NB4 (cell line): ENCODE measurements at regions not wholly inside any gene's neighbourhood (a gene's known extent, or its start where the extent isn't known, plus 50 kb on each side); places are given as distances from the start of the nearest gene placed in this dataset.

ENCODE experiments used
- DNase-seq: peaks from one replicate; pipeline ENCODE4 v3.0.0; 2010; ENCODE audit warnings: low read depth
- H3K4me3 ChIP-seq: one replicate; pipeline ENCODE4 v1.5.1; 2011; ENCODE audit warnings: mild to moderate bottlenecking, low read depth, low read length, moderate library complexity
- CTCF ChIP-seq: IDR thresholded peaks from one replicate; pipeline ENCODE4 v1.5.1; 2012; ENCODE audit warnings: low read depth, low read length
- MAX ChIP-seq: IDR thresholded peaks from 2 replicates; pipeline ENCODE4 v1.6.1; 2011; ENCODE audit warnings: low read depth, low read length
- MYC ChIP-seq: IDR thresholded peaks from 2 replicates; pipeline ENCODE4 v1.6.1; 2011; ENCODE audit warnings: low read depth, low read length
- POLR2A ChIP-seq: IDR thresholded peaks from 2 replicates; pipeline ENCODE4 v1.6.1; 2011; ENCODE audit warnings: mild to moderate bottlenecking; ENCODE audit not compliant: insufficient read length; ENCODE audit errors: extremely low read depth

GRCh38 chr2:21258082-21258481 lies 134.3 kb downstream of the TDRD15 start:
- TF ChIP-seq POLR2A, result no peak
- TF ChIP-seq MAX, result no peak
- no peak for TF ChIP-seq CTCF
- no peak for TF ChIP-seq MYC
- no peak overlapping the region for H3K4me3 ChIP-seq
- no peak for DNase-seq

GRCh38 chr2:21260311-21260710 lies 136.5 kb downstream of the TDRD15 start:
- no peak for DNase-seq
- TF ChIP-seq CTCF (no peak), MAX (no peak), MYC (no peak), POLR2A (no peak)
- H3K4me3 ChIP-seq, result no peak overlapping the region

GRCh38 chr2:21261591-21261990 lies 137.8 kb downstream of the TDRD15 start:
- TF ChIP-seq MAX (no peak), POLR2A (no peak), CTCF (no peak), MYC (no peak)
- no peak for DNase-seq
- no peak overlapping the region for H3K4me3 ChIP-seq

GRCh38 chr2:21262426-21262940 lies 138.7 kb downstream of the TDRD15 start:
- TF ChIP-seq MYC (no peak), POLR2A (no peak), CTCF (no peak)
- no peak overlapping the region for H3K4me3 ChIP-seq
- DNase-seq, result no peak

GRCh38 chr2:21263622-21264021 lies 139.9 kb downstream of the TDRD15 start:
- H3K4me3 ChIP-seq, result no peak overlapping the region
- no peak for DNase-seq
- TF ChIP-seq MAX, result no peak
- no peak for TF ChIP-seq POLR2A
- no peak for TF ChIP-seq MYC
- TF ChIP-seq CTCF, result no peak

GRCh38 chr2:21265752-21266151 lies 142.0 kb downstream of the TDRD15 start:
- TF ChIP-seq POLR2A (no peak), MAX (no peak), CTCF (no peak), MYC (no peak)
- DNase-seq, result no peak
- H3K4me3 ChIP-seq, result no peak overlapping the region
